HepG2 (cell line): ENCODE measurements at regions not wholly inside any gene's neighbourhood (a gene's known extent, or its start where the extent isn't known, plus 50 kb on each side); places are given as distances from the start of the nearest gene placed in this dataset.
A peak's percentile ranks its signal among the peaks of the same experiment; 100 is the strongest.

Experiments used
- ATAC-seq: fragments of 200-7000 bp; cut with Tn5 transposase; 3 replicates; pipeline ENCODE4 v1.9.1; 2020; ENCODE audit warnings: mild to moderate bottlenecking, moderate library complexity
- BruUV-seq: library from RNA; stranded (reverse); fragments of 400-500 nt; replicated peaks from 2 replicates; lab custom pipeline; 2021; lab: Mats Ljungman, UMichigan
- CTCF ChIA-PET: fragments of 300-600 bp; formaldehyde crosslinking; extraction: SDS; loops from one replicate; lab custom pipeline; 2021; ENCODE audit warnings: low total read pairs, inconsistent platforms, low intra/inter-chr PET ratio; lab: Yijun Ruan, JAX
- POLR2A ChIA-PET: fragments of 350-600 bp; sonication (Branson Sonifier 250); formaldehyde crosslinking; loops from one replicate; lab custom pipeline; 2020; ENCODE audit warnings: antibody characterized with exemption, inconsistent platforms; lab: Yijun Ruan, JAX
- DNase-seq: peaks from one replicate; pipeline ENCODE4 v3.0.0-alpha.2; 2015; ENCODE audit warnings: low spot score
- FAIRE-seq: peaks from 3 replicates; lab custom pipeline; 2011; peaks lifted over from hg19 to GRCh38; lab: Jason Lieb, UNC
- H2AFZ ChIP-seq: one replicate; pipeline ENCODE4 v1.6.1; 2011; ENCODE audit warnings: low read length, inconsistent platforms
- H3K27ac ChIP-seq: fragments of 300-600 bp; 3 replicates; pipeline ENCODE4 v1.8.0; 2011; ENCODE audit warnings: mixed run types, mild to moderate bottlenecking, mixed read lengths, low read length, inconsistent platforms; ENCODE audit not compliant: insufficient read depth; ENCODE audit errors: extremely low read length
- H3K27me3 ChIP-seq, 2 experiments: fragments of 200-600 bp in 1 of 2; 2 replicates in 1 of 2; 3 replicates in 1 of 2; pipeline versions ENCODE4 v1.6.0 to v1.8.0; 2011; ENCODE audit warnings: low read length in 2 of 2, mild to moderate bottlenecking in 2 of 2, moderate library complexity in 2 of 2, inconsistent platforms in 1 of 2; ENCODE audit not compliant: insufficient read depth in 2 of 2, control insufficient read depth in 1 of 2
- H3K36me3 ChIP-seq, 2 experiments: fragments of 200-600 bp in 1 of 2; replicated peaks in 1 of 2; 2 replicates in 1 of 2; 3 replicates in 1 of 2; pipeline versions ENCODE4 v1.5.1 to v1.8.0; 2011; ENCODE audit warnings: low read length in 2 of 2, inconsistent platforms in 1 of 2; ENCODE audit not compliant: insufficient read depth in 2 of 2, control insufficient read depth in 1 of 2
- H3K4me1 ChIP-seq: 2 replicates; pipeline ENCODE4 v1.5.1; 2012; ENCODE audit warnings: low read length, inconsistent platforms; ENCODE audit not compliant: insufficient read depth
- H3K4me2 ChIP-seq: 2 replicates; pipeline ENCODE4 v1.6.0; 2011; ENCODE audit warnings: low read depth, low read length, inconsistent platforms
- H3K4me3 ChIP-seq, 3 experiments: fragments of 200-600 bp in 1 of 3; sonication (generic), shearing (Covaris generic) in 1 of 3; replicated peaks in 1 of 3; 2 replicates each; pipeline ENCODE4 v1.5.1; 2011 to 2016; ENCODE audit warnings: low read length in 3 of 3, inconsistent platforms in 2 of 3, low read depth in 2 of 3, mild to moderate bottlenecking in 2 of 3, control low read depth in 1 of 3, mixed read lengths in 1 of 3; ENCODE audit not compliant: insufficient read depth in 1 of 3
- H3K79me2 ChIP-seq: one replicate; pipeline ENCODE4 v1.6.1; 2011; ENCODE audit warnings: low read length, inconsistent platforms; ENCODE audit not compliant: insufficient read depth
- H3K9ac ChIP-seq: 2 replicates; pipeline ENCODE4 v1.6.0; 2011; ENCODE audit warnings: mild to moderate bottlenecking, low read depth, low read length, inconsistent platforms; ENCODE audit not compliant: insufficient read depth
- H3K9me3 ChIP-seq: 2 replicates; pipeline ENCODE4 v1.5.1; 2012; ENCODE audit warnings: mild to moderate bottlenecking, low read length
- H4K20me1 ChIP-seq: 2 replicates; pipeline ENCODE4 v1.6.0; 2011; ENCODE audit warnings: inconsistent platforms, mild to moderate bottlenecking, low read length, moderate library complexity; ENCODE audit not compliant: insufficient read depth
- ATM ChIP-seq: fragments of 450-650 bp; IDR thresholded peaks from 2 replicates; pipeline ENCODE4 v1.7.1; 2017; ENCODE audit warnings: mild to moderate bottlenecking, borderline replicate concordance
- FOXJ3 ChIP-seq: sonication (generic); formaldehyde crosslinking; IDR thresholded peaks from 2 replicates; pipeline ENCODE4 v1.4.0; 2020; ENCODE audit warnings: missing genetic modification reagents, mild to moderate bottlenecking, borderline replicate concordance
- MAFF ChIP-seq: IDR thresholded peaks from 2 replicates; pipeline ENCODE4 v1.6.1; 2011; ENCODE audit warnings: low read depth, low read length, improper control_type of control experiment
- MAFK ChIP-seq, 2 experiments: IDR thresholded peaks in 1 of 2; conservative IDR thresholded peaks in 1 of 2; 2 replicates each; pipeline ENCODE4 v1.6.1; 2011; ENCODE audit warnings: improper control_type of control experiment in 2 of 2, low read length in 2 of 2
- WGBS: methylation state at CpG from one replicate; pipeline ENCODE4 v1.1.6; 2017; ENCODE audit warnings: low lambda C conversion rate; 5-methylcytosine and 5-hydroxymethylcytosine counted together
- in situ Hi-C: cut with HindIII; loops from 2 replicates; pipeline ENCODE4 v1.10.0; 2017; ENCODE audit warnings: low pct_unique_long_range_greater_than_20kb; ENCODE audit not compliant: extremely low pct_ligation_motif_present
- intact Hi-C: fragments of 100-400 bp; cut with micrococcal nuclease; formaldehyde crosslinking; loops from one replicate; pipeline ENCODE4 v1.10.0; 2022; ENCODE audit not compliant: unreplicated experiment
- TF ChIP-seq, protein P1 (sequence below): IDR thresholded peaks from 2 replicates; pipeline ENCODE4 v1.6.1; 2016; ENCODE audit warnings: mild to moderate bottlenecking, missing biosample characterization, missing genetic modification reagents
- TF ChIP-seq, protein P2 (sequence below): sonication (generic); formaldehyde crosslinking; IDR thresholded peaks from 2 replicates; pipeline ENCODE4 v1.4.0; 2020; ENCODE audit warnings: missing genetic modification reagents
- TF ChIP-seq, protein P3 (sequence below): IDR thresholded peaks from 2 replicates; pipeline ENCODE4 v1.6.1; 2012; ENCODE audit warnings: inconsistent platforms

GRCh38 chr16:63527404-63527803, 1491.2 kb upstream of the CDH8 start:
- WGBS: 5% methylated on average over 3 of the region's 3 CpGs
- H3K4me1 ChIP-seq: no peaks in the 10 kb centered on the region
- H3K9ac ChIP-seq: no peak overlapping the region
- no peaks in the 10 kb centered on the region for H3K36me3 ChIP-seq
- peaks cover 31% of the 10 kb centered on the region for H3K9me3 ChIP-seq
- H3K4me2 ChIP-seq: no peak overlapping the region
- no peaks in the 10 kb centered on the region for H3K79me2 ChIP-seq
- BruUV-seq: no TSS peak
- no peak overlapping the region for H3K27ac ChIP-seq
- intact Hi-C loops: no loop called here
- DNase-seq: no peak
- ChIA-PET POLR2A (no interaction called here), CTCF (no interaction called here)
- no peak overlapping the region for H2AFZ ChIP-seq
- TF ChIP-seq ATM: no peak
- TF ChIP-seq MAFF: peak; percentile 93
- peak; percentile 91 to 94 for TF ChIP-seq MAFK (conservative IDR thresholded peaks at IDR 0.05 in 1 of 2, IDR thresholded peaks at IDR 0.05 in 1 of 2; ENCODE audit: low read length in 2 of 2)
- no peaks in the 10 kb centered on the region for H3K27me3 ChIP-seq
- no peak for ATAC-seq
- no peak for FAIRE-seq
- H3K4me3 ChIP-seq: no peak overlapping the region
- in situ Hi-C loops: no loop called here
- no peaks in the 10 kb centered on the region for H4K20me1 ChIP-seq

DNA sequence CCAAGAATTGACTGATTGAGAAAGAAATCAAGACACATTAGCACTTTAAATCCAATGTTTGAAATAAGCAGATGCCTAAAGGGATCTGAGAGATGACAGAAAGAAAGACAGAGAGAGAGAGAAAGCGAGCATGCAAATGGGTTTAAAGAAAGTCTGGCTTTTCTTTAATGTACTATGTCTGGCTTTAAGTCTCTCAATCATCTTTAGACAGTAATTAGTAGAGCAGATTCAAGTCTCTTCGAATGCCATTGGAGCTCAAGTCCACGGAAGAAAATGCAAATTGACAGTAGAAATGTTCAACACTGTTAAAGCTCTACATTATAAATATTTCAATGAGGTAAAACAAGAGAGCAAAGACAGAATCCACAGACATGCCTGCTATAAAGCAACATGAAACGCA, 1480.2 kb upstream of the CDH8 start:
- BruUV-seq: no TSS peak
- WGBS: 22% methylated on average over 4 of the region's 4 CpGs
- intact Hi-C loops: no loop called here
- in situ Hi-C loops: no loop called here
- POLR2A ChIA-PET: no interaction called here
- Histone ChIP-seq H3K9me3 (peaks cover 4% of the 10 kb centered on the region; the same call in 1 of the 2 replicates), H3K36me3 (no peaks in the 10 kb centered on the region), H3K79me2 (no peaks in the 10 kb centered on the region), H4K20me1 (no peaks in the 10 kb centered on the region), H3K4me3 (no peak overlapping the region), H2AFZ (no peak overlapping the region), H3K4me1 (no peaks in the 10 kb centered on the region), H3K27ac (no peak overlapping the region), H3K27me3 (no peaks in the 10 kb centered on the region), H3K4me2 (no peak overlapping the region), H3K9ac (no peak overlapping the region)
- CTCF ChIA-PET: no interaction called here
- ATAC-seq (no peak), FAIRE-seq (no peak), DNase-seq (no peak)
- TF ChIP-seq, protein P1, sequence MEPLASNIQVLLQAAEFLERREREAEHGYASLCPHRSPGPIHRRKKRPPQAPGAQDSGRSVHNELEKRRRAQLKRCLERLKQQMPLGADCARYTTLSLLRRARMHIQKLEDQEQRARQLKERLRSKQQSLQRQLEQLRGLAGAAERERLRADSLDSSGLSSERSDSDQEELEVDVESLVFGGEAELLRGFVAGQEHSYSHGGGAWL (CRISPR knock-in tag): no peak
- TF ChIP-seq, protein P2, sequence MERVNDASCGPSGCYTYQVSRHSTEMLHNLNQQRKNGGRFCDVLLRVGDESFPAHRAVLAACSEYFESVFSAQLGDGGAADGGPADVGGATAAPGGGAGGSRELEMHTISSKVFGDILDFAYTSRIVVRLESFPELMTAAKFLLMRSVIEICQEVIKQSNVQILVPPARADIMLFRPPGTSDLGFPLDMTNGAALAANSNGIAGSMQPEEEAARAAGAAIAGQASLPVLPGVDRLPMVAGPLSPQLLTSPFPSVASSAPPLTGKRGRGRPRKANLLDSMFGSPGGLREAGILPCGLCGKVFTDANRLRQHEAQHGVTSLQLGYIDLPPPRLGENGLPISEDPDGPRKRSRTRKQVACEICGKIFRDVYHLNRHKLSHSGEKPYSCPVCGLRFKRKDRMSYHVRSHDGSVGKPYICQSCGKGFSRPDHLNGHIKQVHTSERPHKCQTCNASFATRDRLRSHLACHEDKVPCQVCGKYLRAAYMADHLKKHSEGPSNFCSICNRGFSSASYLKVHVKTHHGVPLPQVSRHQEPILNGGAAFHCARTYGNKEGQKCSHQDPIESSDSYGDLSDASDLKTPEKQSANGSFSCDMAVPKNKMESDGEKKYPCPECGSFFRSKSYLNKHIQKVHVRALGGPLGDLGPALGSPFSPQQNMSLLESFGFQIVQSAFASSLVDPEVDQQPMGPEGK (CRISPR knock-in tag): no peak
- TF ChIP-seq, protein P3, sequence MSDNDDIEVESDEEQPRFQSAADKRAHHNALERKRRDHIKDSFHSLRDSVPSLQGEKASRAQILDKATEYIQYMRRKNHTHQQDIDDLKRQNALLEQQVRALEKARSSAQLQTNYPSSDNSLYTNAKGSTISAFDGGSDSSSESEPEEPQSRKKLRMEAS: no peak
- TF ChIP-seq FOXJ3 (CRISPR knock-in tag): no peak
